22Rv1 (cell line): ENCODE measurements at regions not wholly inside any gene's neighbourhood (a gene's known extent, or its start where the extent isn't known, plus 50 kb on each side); places are given as distances from the start of the nearest gene placed in this dataset.

Experiments
- ZFX ChIP-seq: fragments of 450-650 bp; IDR thresholded peaks from 2 replicates; pipeline ENCODE4 v1.6.1; 2017; ENCODE audit warnings: antibody characterized with exemption, borderline replicate concordance
- TF ChIP-seq, protein P1 (sequence below): fragments of 450-650 bp; IDR thresholded peaks from 2 replicates; pipeline ENCODE4 v1.5.1; 2017; ENCODE audit warnings: mild to moderate bottlenecking

DNA sequence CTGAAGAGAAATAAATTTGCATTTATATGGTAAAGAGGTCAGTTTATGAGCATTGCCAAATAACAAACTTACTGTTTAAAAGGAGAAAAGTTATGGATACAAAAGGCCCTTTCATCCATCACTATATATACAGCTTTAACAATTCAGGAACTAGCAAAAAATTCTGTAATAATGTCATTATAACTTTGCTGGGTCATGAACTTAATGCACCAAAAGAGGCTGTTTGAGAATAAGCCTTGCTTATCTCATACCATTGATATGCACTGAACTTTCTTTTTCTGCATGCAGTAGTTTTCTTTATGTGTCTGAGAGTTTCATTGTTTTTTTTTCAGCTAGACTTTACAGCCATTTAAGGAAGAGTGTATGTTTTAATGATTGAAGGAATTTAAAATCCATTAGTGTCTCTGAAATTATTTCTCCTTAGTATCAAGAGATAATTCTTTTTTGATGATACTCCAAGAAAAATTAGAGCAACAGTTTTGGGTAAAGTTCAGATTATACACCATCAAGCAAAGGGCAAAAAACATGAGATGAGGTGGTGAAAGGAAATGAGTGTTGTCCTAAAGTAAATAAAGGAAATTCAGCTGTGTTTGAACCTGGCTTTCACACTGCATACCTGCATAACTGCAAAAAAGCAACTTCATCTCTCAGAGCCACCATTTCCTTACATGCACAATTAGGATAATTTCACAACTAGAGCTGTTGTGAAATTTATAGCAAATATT, 188.2 kb upstream of the ANO3 start:
- TF ChIP-seq, protein P1, sequence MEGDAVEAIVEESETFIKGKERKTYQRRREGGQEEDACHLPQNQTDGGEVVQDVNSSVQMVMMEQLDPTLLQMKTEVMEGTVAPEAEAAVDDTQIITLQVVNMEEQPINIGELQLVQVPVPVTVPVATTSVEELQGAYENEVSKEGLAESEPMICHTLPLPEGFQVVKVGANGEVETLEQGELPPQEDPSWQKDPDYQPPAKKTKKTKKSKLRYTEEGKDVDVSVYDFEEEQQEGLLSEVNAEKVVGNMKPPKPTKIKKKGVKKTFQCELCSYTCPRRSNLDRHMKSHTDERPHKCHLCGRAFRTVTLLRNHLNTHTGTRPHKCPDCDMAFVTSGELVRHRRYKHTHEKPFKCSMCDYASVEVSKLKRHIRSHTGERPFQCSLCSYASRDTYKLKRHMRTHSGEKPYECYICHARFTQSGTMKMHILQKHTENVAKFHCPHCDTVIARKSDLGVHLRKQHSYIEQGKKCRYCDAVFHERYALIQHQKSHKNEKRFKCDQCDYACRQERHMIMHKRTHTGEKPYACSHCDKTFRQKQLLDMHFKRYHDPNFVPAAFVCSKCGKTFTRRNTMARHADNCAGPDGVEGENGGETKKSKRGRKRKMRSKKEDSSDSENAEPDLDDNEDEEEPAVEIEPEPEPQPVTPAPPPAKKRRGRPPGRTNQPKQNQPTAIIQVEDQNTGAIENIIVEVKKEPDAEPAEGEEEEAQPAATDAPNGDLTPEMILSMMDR: no peak
- TF ChIP-seq ZFX: no peak
